Activated T-helper 9 cell treated with anti-CD3 and anti-CD28 coated beads, Interleukin-2, amount 50 U/mL, for 16 hours (primary cell): ENCODE measurements at regions not wholly inside any gene's neighbourhood (a gene's known extent, or its start where the extent isn't known, plus 50 kb on each side); places are given as distances from the start of the nearest gene placed in this dataset.

Source experiments
- DNase-seq: peaks from one replicate; pipeline ENCODE4 v3.0.0-alpha.2; 2020; ENCODE audit warnings: low read depth

- DNase-seq: no peak
Observed at GRCh38 chr12:127231371-127231770, 1035.6 kb upstream of the TMEM132C start.

GRCh38 chr12:127233016-127233415, 1034.0 kb upstream of the TMEM132C start:
- DNase-seq: no peak

GRCh38 chr12:127235761-127236160, 1031.2 kb upstream of the TMEM132C start:
- no peak for DNase-seq

- no peak for DNase-seq
Observed at GRCh38 chr12:127236491-127236890, 1030.5 kb upstream of the TMEM132C start.

GRCh38 chr12:127237151-127237550, 1029.8 kb upstream of the TMEM132C start:
- DNase-seq: no peak

GRCh38 chr12:127238107-127238506, 1028.9 kb upstream of the TMEM132C start:
- no peak for DNase-seq

- DNase-seq: no peak
Observed at GRCh38 chr12:127239781-127240180, 1027.2 kb upstream of the TMEM132C start.

GRCh38 chr12:127240249-127240929, 1026.6 kb upstream of the TMEM132C start:
- no peak for DNase-seq

GRCh38 chr12:127241072-127241817, 1025.7 kb upstream of the TMEM132C start:
- no peak for DNase-seq

GRCh38 chr12:127245009-127245408, 1022.0 kb upstream of the TMEM132C start:
- DNase-seq: no peak

GRCh38 chr12:127245437-127245836, 1021.5 kb upstream of the TMEM132C start:
- DNase-seq: no peak

GRCh38 chr12:127247937-127248336, 1019.0 kb upstream of the TMEM132C start:
- no peak for DNase-seq

GRCh38 chr12:127249428-127249827, 1017.5 kb upstream of the TMEM132C start:
- no peak for DNase-seq

- no peak for DNase-seq
Observed at GRCh38 chr12:127253797-127254327, 1013.1 kb upstream of the TMEM132C start.

- no peak for DNase-seq
Observed at GRCh38 chr12:127254420-127254955, 1012.5 kb upstream of the TMEM132C start.

- no peak for DNase-seq
Observed at GRCh38 chr12:127257366-127257935, 1009.5 kb upstream of the TMEM132C start.

GRCh38 chr12:127260531-127260930, 1006.4 kb upstream of the TMEM132C start:
- no peak for DNase-seq

- no peak for DNase-seq
Observed at GRCh38 chr12:127260999-127261398, 1006.0 kb upstream of the TMEM132C start.

GRCh38 chr12:127262615-127263014, 1004.4 kb upstream of the TMEM132C start:
- DNase-seq: no peak

- no peak for DNase-seq
Observed at GRCh38 chr12:127263621-127264020, 1003.3 kb upstream of the TMEM132C start.

GRCh38 chr12:127267128-127267527, 999.8 kb upstream of the TMEM132C start:
- DNase-seq: no peak

GRCh38 chr12:127268213-127268612, 998.8 kb upstream of the TMEM132C start:
- no peak for DNase-seq
